Natural killer cell (primary cell): ENCODE measurements at regions not wholly inside any gene's neighbourhood (a gene's known extent, or its start where the extent isn't known, plus 50 kb on each side); places are given as distances from the start of the nearest gene placed in this dataset.
"Not testable (repeated sequence)": the region's sequence is repeated elsewhere in the genome, so short reads cannot be mapped to it uniquely, and the experiment has no call there.

ENCODE experiments used
- ATAC-seq, 3 donors: fragments of 150-1000 bp in 2 of 3; fragments of 200-7000 bp in 1 of 3; cut with Tn5 transposase; 1 replicate in 1 of 3; 2 replicates in 2 of 3; pipeline ENCODE4 v1.10.0; 2021; ENCODE audit warnings: mild to moderate bottlenecking in 2 of 3, moderate library complexity in 2 of 3
- DNase-seq, 2 donors: peaks; one replicate each; pipeline versions ENCODE4 v3.0.0 to v3.0.0-alpha.2; 2013 to 2021; ENCODE audit warnings: mixed read lengths in 1 of 2
- H3K27ac ChIP-seq: one replicate; pipeline ENCODE4 v1.5.1; 2013; ENCODE audit warnings: mild to moderate bottlenecking, low read length
- H3K27me3 ChIP-seq: one replicate; pipeline ENCODE4 v1.6.1; 2013; ENCODE audit warnings: low read length; ENCODE audit not compliant: control insufficient read depth, insufficient read depth
- H3K36me3 ChIP-seq: one replicate; pipeline ENCODE4 v1.6.1; 2013; ENCODE audit warnings: low read length; ENCODE audit not compliant: control insufficient read depth, insufficient read depth
- H3K4me1 ChIP-seq: one replicate; pipeline ENCODE4 v1.6.1; 2013; ENCODE audit warnings: low read length; ENCODE audit not compliant: control insufficient read depth, insufficient read depth
- H3K4me3 ChIP-seq: one replicate; pipeline ENCODE4 v1.5.1; 2013; ENCODE audit warnings: low read length
- H3K9me3 ChIP-seq: one replicate; pipeline ENCODE4 v1.6.1; 2013; ENCODE audit warnings: low read length; ENCODE audit not compliant: control insufficient read depth, insufficient read depth
- H3K27ac Mint-ChIP-seq, 2 donors: one replicate each; pipeline ENCODE4 v1.8.0; 2022; ENCODE audit warnings: mild to moderate bottlenecking in 2 of 2, mixed read lengths in 2 of 2, moderate library complexity in 1 of 2
- H3K27me3 Mint-ChIP-seq, 2 donors: one replicate each; pipeline ENCODE4 v1.8.0; 2022; ENCODE audit warnings: low read depth in 2 of 2, mixed read lengths in 2 of 2
- H3K36me3 Mint-ChIP-seq: one replicate; pipeline ENCODE4 v1.8.0; 2022; ENCODE audit warnings: mixed read lengths
- H3K4me1 Mint-ChIP-seq, 2 donors: one replicate each; pipeline ENCODE4 v1.8.0; 2022; ENCODE audit warnings: mixed read lengths in 2 of 2
- H3K4me3 Mint-ChIP-seq: one replicate; pipeline ENCODE4 v1.8.0; 2022; ENCODE audit warnings: mild to moderate bottlenecking, moderate library complexity, mixed read lengths
- H3K9me3 Mint-ChIP-seq, 2 donors: one replicate each; pipeline ENCODE4 v1.8.0; 2022; ENCODE audit warnings: mixed read lengths in 2 of 2
- WGBS: methylation state at CpG from one replicate; pipeline ENCODE4 v1.1.7; 2013; ENCODE audit warnings: missing lambda C conversion rate; ENCODE audit not compliant: insufficient coverage; 5-methylcytosine and 5-hydroxymethylcytosine counted together
- intact Hi-C: fragments of 100-400 bp; cut with micrococcal nuclease; formaldehyde crosslinking; loops from one replicate; pipeline ENCODE4 v1.14.2; 2022
- TF ChIP-seq, protein P1 (sequence below): fragments of 200-600 bp; IDR thresholded peaks from one replicate; pipeline ENCODE4 v1.8.0; 2022; ENCODE audit warnings: antibody characterized with exemption

DNA sequence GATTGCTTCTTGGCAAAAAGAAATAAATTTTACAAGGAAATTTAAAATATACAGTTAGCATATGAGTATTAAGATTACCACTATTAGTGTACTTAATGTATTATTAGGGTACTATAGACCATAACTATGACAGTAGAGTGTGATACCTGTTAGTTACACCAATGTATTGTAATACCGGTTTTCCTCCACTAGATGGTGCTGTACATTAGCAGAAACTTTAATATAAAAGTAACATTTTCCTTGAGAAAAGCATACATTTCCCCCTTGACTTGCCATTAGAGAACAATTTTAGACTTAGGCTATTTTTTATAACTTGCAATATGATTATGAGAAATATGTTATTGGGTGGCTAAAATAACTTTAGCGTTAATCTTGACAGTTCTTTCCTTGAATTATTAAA lies 173.3 kb upstream of the TGIF2LY start:
- H3K27ac Mint-ChIP-seq, H3K9me3 ChIP-seq, H3K27me3 Mint-ChIP-seq, ATAC-seq, H3K4me3 ChIP-seq, H3K36me3 ChIP-seq, H3K4me1 ChIP-seq, intact Hi-C loops, H3K27ac ChIP-seq, H3K27me3 ChIP-seq, H3K9me3 Mint-ChIP-seq, H3K4me1 Mint-ChIP-seq, H3K36me3 Mint-ChIP-seq, H3K4me3 Mint-ChIP-seq: not testable (repeated sequence)
- no CpG with 5 or more reads among the region's 2 CpGs for WGBS
- TF ChIP-seq, protein P1, sequence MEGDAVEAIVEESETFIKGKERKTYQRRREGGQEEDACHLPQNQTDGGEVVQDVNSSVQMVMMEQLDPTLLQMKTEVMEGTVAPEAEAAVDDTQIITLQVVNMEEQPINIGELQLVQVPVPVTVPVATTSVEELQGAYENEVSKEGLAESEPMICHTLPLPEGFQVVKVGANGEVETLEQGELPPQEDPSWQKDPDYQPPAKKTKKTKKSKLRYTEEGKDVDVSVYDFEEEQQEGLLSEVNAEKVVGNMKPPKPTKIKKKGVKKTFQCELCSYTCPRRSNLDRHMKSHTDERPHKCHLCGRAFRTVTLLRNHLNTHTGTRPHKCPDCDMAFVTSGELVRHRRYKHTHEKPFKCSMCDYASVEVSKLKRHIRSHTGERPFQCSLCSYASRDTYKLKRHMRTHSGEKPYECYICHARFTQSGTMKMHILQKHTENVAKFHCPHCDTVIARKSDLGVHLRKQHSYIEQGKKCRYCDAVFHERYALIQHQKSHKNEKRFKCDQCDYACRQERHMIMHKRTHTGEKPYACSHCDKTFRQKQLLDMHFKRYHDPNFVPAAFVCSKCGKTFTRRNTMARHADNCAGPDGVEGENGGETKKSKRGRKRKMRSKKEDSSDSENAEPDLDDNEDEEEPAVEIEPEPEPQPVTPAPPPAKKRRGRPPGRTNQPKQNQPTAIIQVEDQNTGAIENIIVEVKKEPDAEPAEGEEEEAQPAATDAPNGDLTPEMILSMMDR = peak; percentile 66
- peak in 1 of 2 donors; percentile 40 for DNase-seq

DNA sequence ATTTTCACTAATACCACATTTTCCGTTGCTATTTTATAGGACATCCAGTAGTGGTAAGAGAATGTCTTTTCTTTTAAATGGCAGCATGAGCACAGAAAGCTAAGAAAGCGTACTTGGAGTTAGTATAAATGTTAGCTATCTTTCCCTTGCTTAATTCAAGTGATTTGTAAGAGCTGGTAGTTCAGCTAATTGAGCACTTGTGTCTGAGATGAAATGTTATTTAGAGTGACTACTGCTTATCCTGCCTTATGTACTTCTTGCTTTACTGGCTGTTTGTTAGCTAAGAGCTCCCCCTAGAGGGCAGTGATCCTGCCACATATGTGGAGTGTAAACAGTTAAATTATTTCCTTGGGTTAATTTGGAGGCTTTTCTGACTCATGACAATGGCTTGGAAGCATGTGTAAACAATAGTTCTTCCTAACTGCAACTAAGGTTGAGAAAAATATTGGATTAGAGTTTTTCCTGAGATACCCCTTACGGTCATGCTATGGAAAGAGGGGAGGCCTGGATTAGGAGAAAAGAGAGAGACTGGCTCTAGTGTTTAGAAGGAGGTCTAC lies 171.9 kb upstream of the TGIF2LY start:
- H3K4me3 Mint-ChIP-seq, H3K36me3 Mint-ChIP-seq, H3K27ac ChIP-seq, H3K36me3 ChIP-seq, ATAC-seq, H3K9me3 Mint-ChIP-seq, H3K27me3 ChIP-seq, intact Hi-C loops, H3K9me3 ChIP-seq, H3K4me1 Mint-ChIP-seq, DNase-seq, H3K4me1 ChIP-seq, H3K27ac Mint-ChIP-seq, H3K4me3 ChIP-seq, H3K27me3 Mint-ChIP-seq: not testable (repeated sequence)
- WGBS = 89% methylated on average over 1 of the region's 3 CpGs

DNA sequence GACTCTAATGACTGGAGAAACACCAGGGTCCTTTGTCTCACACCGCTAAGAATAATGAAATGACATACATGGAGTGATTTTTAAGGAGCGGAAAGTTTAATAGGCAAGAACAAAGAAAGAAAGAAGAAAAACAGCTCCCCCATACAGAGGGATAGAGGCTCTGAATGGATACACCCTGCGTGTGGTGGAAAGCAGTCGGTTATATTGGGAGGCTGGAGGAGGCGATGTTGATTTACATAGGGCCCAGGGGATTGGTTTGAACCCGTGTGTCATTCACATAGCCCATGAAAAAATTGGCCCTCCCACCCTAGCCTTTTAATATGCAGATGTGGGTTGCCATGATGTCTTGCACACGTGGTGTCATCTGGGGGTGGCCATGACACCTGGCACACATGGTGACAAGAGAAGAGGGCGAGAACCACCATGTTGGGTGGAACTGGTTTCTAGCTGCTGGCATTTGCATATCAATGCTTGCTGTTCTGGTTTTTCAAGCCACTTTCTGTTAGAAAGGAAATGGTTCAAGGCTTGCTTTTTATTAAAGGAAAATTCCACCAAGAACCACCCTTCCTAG lies 168.5 kb upstream of the TGIF2LY start:
- H3K4me1 ChIP-seq, H3K4me3 ChIP-seq, intact Hi-C loops, H3K36me3 ChIP-seq, DNase-seq, H3K36me3 Mint-ChIP-seq, H3K27ac ChIP-seq, H3K4me1 Mint-ChIP-seq, H3K4me3 Mint-ChIP-seq, H3K9me3 ChIP-seq, H3K27me3 ChIP-seq, ATAC-seq, H3K27me3 Mint-ChIP-seq, H3K9me3 Mint-ChIP-seq, H3K27ac Mint-ChIP-seq: not testable (repeated sequence)
- no CpG with 5 or more reads among the region's 8 CpGs for WGBS
